H1 (cell line): ENCODE measurements at regions not wholly inside any gene's neighbourhood (a gene's known extent, or its start where the extent isn't known, plus 50 kb on each side); places are given as distances from the start of the nearest gene placed in this dataset.
A peak's percentile ranks its signal among the peaks of the same experiment; 100 is the strongest.

Source experiments
- CTCF ChIA-PET: fragments of 300-600 bp; sonication (Branson Sonifier 250); formaldehyde crosslinking; loops from one replicate; lab custom pipeline; 2021; ENCODE audit not compliant: partially characterized antibody; lab: Charles Lee
- POLR2A ChIA-PET: fragments of 300-600 bp; sonication (Branson Sonifier 250); formaldehyde crosslinking; loops from one replicate; lab custom pipeline; 2021; ENCODE audit warnings: inconsistent platforms; ENCODE audit not compliant: partially characterized antibody; lab: Charles Lee
- DNase-seq, 2 experiments: peaks; one replicate each; pipeline versions ENCODE4 v3.0.0 to v3.0.0-alpha.2; 2010 to 2022; ENCODE audit warnings: low spot score in 2 of 2, low read depth in 1 of 2, mixed read lengths in 1 of 2
- FAIRE-seq: peaks from 2 replicates; lab custom pipeline; 2011; peaks lifted over from hg19 to GRCh38; lab: Jason Lieb, UNC
- H2AFZ ChIP-seq: 2 replicates; pipeline ENCODE4 v1.8.1; 2012; ENCODE audit warnings: low read length, inconsistent platforms
- H2AK5ac ChIP-seq: 2 replicates; pipeline ENCODE4 v1.6.1; 2013; ENCODE audit warnings: low read depth, low read length
- H2BK120ac ChIP-seq: replicated peaks from 2 replicates; pipeline ENCODE3; 2013; ENCODE audit warnings: low read depth, low read length, inconsistent platforms
- H2BK12ac ChIP-seq: 2 replicates; pipeline ENCODE4 v1.6.1; 2013; ENCODE audit warnings: low read depth, low read length
- H2BK15ac ChIP-seq: 2 replicates; pipeline ENCODE4 v1.6.1; 2013; ENCODE audit warnings: low read length
- H2BK20ac ChIP-seq: 2 replicates; pipeline ENCODE4 v1.6.1; 2013; ENCODE audit warnings: low read length
- H2BK5ac ChIP-seq: 2 replicates; pipeline ENCODE4 v1.6.1; 2013; ENCODE audit warnings: low read depth, low read length
- H3K14ac ChIP-seq: 2 replicates; pipeline ENCODE4 v1.6.1; 2013; ENCODE audit warnings: inconsistent platforms; ENCODE audit not compliant: insufficient read length
- H3K18ac ChIP-seq: 2 replicates; pipeline ENCODE4 v1.6.1; 2013; ENCODE audit warnings: low read length; ENCODE audit errors: extremely low read depth
- H3K23ac ChIP-seq: 2 replicates; pipeline ENCODE4 v1.6.1; 2013; ENCODE audit warnings: inconsistent platforms; ENCODE audit not compliant: insufficient read length
- H3K23me2 ChIP-seq: 2 replicates; pipeline ENCODE4 v1.6.1; 2013; ENCODE audit warnings: low read depth, low read length
- H3K27ac ChIP-seq: 2 replicates; pipeline ENCODE4 v1.6.1; 2011; ENCODE audit warnings: low read depth, low read length, inconsistent platforms
- H3K27me3 ChIP-seq, 4 experiments: replicated peaks in 1 of 4; 1 replicate in 1 of 4; 2 replicates in 3 of 4; pipeline versions ENCODE4 v1.6.1 to v1.8.1; 2011 to 2013; ENCODE audit warnings: low read length in 3 of 4, mild to moderate bottlenecking in 3 of 4, inconsistent platforms in 2 of 4, mixed read lengths in 2 of 4, moderate library complexity in 1 of 4; ENCODE audit not compliant: control insufficient read depth in 3 of 4, insufficient read depth in 3 of 4; ENCODE audit errors: extremely low read depth in 1 of 4
- H3K36me3 ChIP-seq, 4 experiments: 2 replicates each; pipeline versions ENCODE4 v1.6.1 to v1.8.1; 2011 to 2013; ENCODE audit warnings: mild to moderate bottlenecking in 4 of 4, low read length in 3 of 4, moderate library complexity in 2 of 4, control low read depth in 1 of 4, inconsistent platforms in 1 of 4; ENCODE audit not compliant: insufficient read depth in 4 of 4, control insufficient read depth in 2 of 4
- H3K4ac ChIP-seq: replicated peaks from 2 replicates; pipeline ENCODE3; 2013; ENCODE audit warnings: low read length, low read depth, mixed read lengths, inconsistent platforms; ENCODE audit not compliant: insufficient read length
- H3K4me1 ChIP-seq, 4 experiments: replicated peaks in 1 of 4; 1 replicate in 1 of 4; 2 replicates in 3 of 4; pipeline versions ENCODE4 v1.6.1 to v1.8.1; 2011 to 2013; ENCODE audit warnings: low read length in 3 of 4, inconsistent platforms in 2 of 4, mixed read lengths in 1 of 4; ENCODE audit not compliant: insufficient read depth in 4 of 4, control insufficient read depth in 3 of 4
- H3K4me2 ChIP-seq, 2 experiments: 2 replicates each; pipeline versions ENCODE4 v1.6.1 to v1.8.1; 2011 to 2013; ENCODE audit warnings: low read depth in 2 of 2, low read length in 2 of 2, control low read depth in 1 of 2, inconsistent platforms in 1 of 2, mild to moderate bottlenecking in 1 of 2; ENCODE audit not compliant: insufficient read depth in 1 of 2
- H3K4me3 ChIP-seq, 4 experiments: fragments of 200-600, 300-600 bp in 1 of 4; sonication (generic), shearing (Covaris generic), sonication (Bioruptor Twin) in 1 of 4; 2 replicates each; pipeline versions ENCODE4 v1.5.1 to v1.8.1; 2011 to 2016; ENCODE audit warnings: low read length in 4 of 4, low read depth in 3 of 4, control low read depth in 2 of 4, inconsistent platforms in 2 of 4, mild to moderate bottlenecking in 2 of 4, mixed read lengths in 1 of 4, moderate library complexity in 1 of 4; ENCODE audit not compliant: insufficient read depth in 2 of 4; ENCODE audit errors: extremely low read depth in 1 of 4
- H3K56ac ChIP-seq: replicated peaks from 2 replicates; pipeline ENCODE3; 2013; ENCODE audit warnings: low read depth, mild to moderate bottlenecking, mixed read lengths, low read length, inconsistent platforms; ENCODE audit not compliant: insufficient read length
- H3K79me1 ChIP-seq: 2 replicates; pipeline ENCODE4 v1.6.1; 2013; ENCODE audit warnings: low read depth, low read length, control low read depth
- H3K79me2 ChIP-seq, 2 experiments: 2 replicates each; pipeline versions ENCODE4 v1.6.1 to v1.8.1; 2012 to 2013; ENCODE audit warnings: low read length in 2 of 2, mild to moderate bottlenecking in 2 of 2, inconsistent platforms in 1 of 2; ENCODE audit not compliant: insufficient read depth in 2 of 2, control insufficient read depth in 1 of 2
- H3K9ac ChIP-seq, 4 experiments: replicated peaks in 1 of 4; 1 replicate in 1 of 4; 2 replicates in 3 of 4; pipeline versions ENCODE4 v1.6.1 to v1.8.1; 2011 to 2013; ENCODE audit warnings: low read depth in 3 of 4, low read length in 3 of 4, control low read depth in 2 of 4, mild to moderate bottlenecking in 2 of 4, moderate library complexity in 2 of 4, inconsistent platforms in 1 of 4; ENCODE audit errors: extremely low read depth in 1 of 4
- H3K9me3 ChIP-seq, 2 experiments: 2 replicates each; pipeline versions ENCODE4 v1.6.1 to v1.8.1; 2012 to 2013; ENCODE audit warnings: mild to moderate bottlenecking in 2 of 2, moderate library complexity in 2 of 2, control low read depth in 1 of 2, inconsistent platforms in 1 of 2, low read depth in 1 of 2, low read length in 1 of 2, mixed read lengths in 1 of 2; ENCODE audit not compliant: insufficient read depth in 2 of 2
- H4K20me1 ChIP-seq, 2 experiments: replicated peaks in 1 of 2; 2 replicates each; pipeline versions ENCODE3 to v1.8.1; 2011 to 2013; ENCODE audit warnings: inconsistent platforms in 2 of 2, low read length in 2 of 2, mild to moderate bottlenecking in 1 of 2; ENCODE audit not compliant: insufficient read depth in 2 of 2, control insufficient read depth in 1 of 2
- H4K5ac ChIP-seq: 2 replicates; pipeline ENCODE4 v1.6.1; 2013; ENCODE audit warnings: low read length, low read depth, mixed read lengths, inconsistent platforms; ENCODE audit not compliant: insufficient read length
- H4K8ac ChIP-seq: 2 replicates; pipeline ENCODE4 v1.8.0; 2013; ENCODE audit warnings: mild to moderate bottlenecking, moderate library complexity, low read length, inconsistent platforms; ENCODE audit not compliant: insufficient read depth; ENCODE audit errors: extremely low read depth
- H4K91ac ChIP-seq: replicated peaks from 2 replicates; pipeline ENCODE3; 2013; ENCODE audit warnings: low read length, mixed read lengths, inconsistent platforms; ENCODE audit not compliant: insufficient read length
- ASH2L ChIP-seq: fragments of 200-600, 300-600 bp; sonication (generic); IDR thresholded peaks from one replicate; pipeline ENCODE4 v1.7.1; 2017; ENCODE audit warnings: low read length
- EP300 ChIP-seq, 2 experiments: IDR thresholded peaks; 1 replicate in 1 of 2; 2 replicates in 1 of 2; pipeline ENCODE4 v1.6.1; 2011 to 2012; ENCODE audit warnings: low read depth in 2 of 2, low read length in 2 of 2, mild to moderate bottlenecking in 2 of 2, borderline replicate concordance in 1 of 2, inconsistent platforms in 1 of 2, moderate library complexity in 1 of 2
- EZH2 ChIP-seq: fragments of 200-600 bp; sonication (generic); IDR thresholded peaks from 2 replicates; pipeline ENCODE4 v1.7.1; 2012; ENCODE audit warnings: low read depth, mild to moderate bottlenecking, moderate library complexity, low read length, inconsistent platforms; ENCODE audit not compliant: severe bottlenecking
- GTF2F1 ChIP-seq: IDR thresholded peaks from 2 replicates; pipeline ENCODE4 v1.6.1; 2012; ENCODE audit warnings: low read depth, low read length, improper control_type of control experiment, borderline replicate concordance
- JUN ChIP-seq: IDR thresholded peaks from 2 replicates; pipeline ENCODE4 v1.6.1; 2011; ENCODE audit warnings: low read depth, mild to moderate bottlenecking, improper control_type of control experiment, low read length
- SP2 ChIP-seq: IDR thresholded peaks from 2 replicates; pipeline ENCODE4 v1.6.1; 2012; ENCODE audit warnings: mild to moderate bottlenecking, low read length, inconsistent platforms
- SP4 ChIP-seq: IDR thresholded peaks from 2 replicates; pipeline ENCODE4 v1.6.1; 2012; ENCODE audit warnings: low read length, inconsistent platforms
- TAF1 ChIP-seq: IDR thresholded peaks from 2 replicates; pipeline ENCODE4 v1.6.1; 2011; ENCODE audit warnings: mild to moderate bottlenecking, low read depth, low read length
- WGBS, 2 experiments: shearing (Covaris generic) in 1 of 2; methylation state at CpG; one replicate each; pipeline versions ENCODE4 v1.1.6 to v1.1.7; 2013 to 2015; ENCODE audit warnings: low lambda C conversion rate in 2 of 2, mixed read lengths in 2 of 2, inconsistent platforms in 1 of 2, low coverage in 1 of 2, missing lambda C conversion rate in 1 of 2; ENCODE audit not compliant: insufficient replicate concordance in 2 of 2, insufficient coverage in 1 of 2, insufficient read length in 1 of 2; ENCODE audit errors: extremely low coverage in 1 of 2, missing lambda C conversion rate in 1 of 2; 5-methylcytosine and 5-hydroxymethylcytosine counted together
- TF ChIP-seq, protein P1 (sequence below): IDR thresholded peaks from 2 replicates; pipeline ENCODE4 v1.6.1; 2012; ENCODE audit warnings: inconsistent platforms

DNA sequence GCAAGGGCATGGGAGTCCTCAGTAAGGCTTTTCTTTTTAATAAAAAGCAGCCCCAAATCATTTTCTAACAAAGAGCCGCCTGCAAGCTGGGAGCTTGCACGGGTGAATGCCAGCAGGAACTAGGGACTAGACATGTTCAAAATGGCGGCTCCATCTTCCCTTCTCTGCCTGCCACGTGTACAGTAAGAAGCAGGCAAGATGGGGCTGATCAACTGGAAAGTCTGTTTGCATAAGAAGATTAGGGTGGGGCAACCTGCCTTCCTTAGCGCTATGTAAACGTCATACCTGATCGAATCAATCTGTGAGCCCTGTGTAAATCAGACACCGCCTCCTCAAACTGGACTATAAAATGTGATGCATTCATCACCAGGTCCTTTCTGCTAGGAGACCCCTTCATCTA is 299.4 kb upstream of the SOX4 start:
- no peak overlapping the region for H3K4me3 ChIP-seq
- no peak overlapping the region for H2BK5ac ChIP-seq
- ChIA-PET POLR2A (no interaction called here), CTCF (interaction anchor here (0.6 kb wide), 1 partner anchor 1051 kb away, joined by 3 read pairs; no protein-coding TSS in a partner anchor)
- H3K4me1 ChIP-seq: no peaks in the 10 kb centered on the region
- H3K9me3 ChIP-seq: no peaks in the 10 kb centered on the region
- H4K8ac ChIP-seq: no peak overlapping the region
- H3K4ac ChIP-seq: no peak overlapping the region
- no peak overlapping the region for H2BK20ac ChIP-seq
- 0 out of 2 replicates have a peak overlapping the region, but pooled peaks have one; percentile 6 for H2AFZ ChIP-seq
- DNase-seq: no peak
- no peaks in the 10 kb centered on the region for H3K27me3 ChIP-seq
- no peak overlapping the region for H3K23ac ChIP-seq
- H3K23me2 ChIP-seq: no peaks in the 10 kb centered on the region; the same call in 1 of the 2 replicates
- H3K18ac ChIP-seq: no peak overlapping the region
- H2BK120ac ChIP-seq: no peak overlapping the region
- TF ChIP-seq SP2: no peak
- no peak for TF ChIP-seq ASH2L
- TF ChIP-seq JUN: no peak
- no peak for TF ChIP-seq EZH2
- TF ChIP-seq, protein P1, sequence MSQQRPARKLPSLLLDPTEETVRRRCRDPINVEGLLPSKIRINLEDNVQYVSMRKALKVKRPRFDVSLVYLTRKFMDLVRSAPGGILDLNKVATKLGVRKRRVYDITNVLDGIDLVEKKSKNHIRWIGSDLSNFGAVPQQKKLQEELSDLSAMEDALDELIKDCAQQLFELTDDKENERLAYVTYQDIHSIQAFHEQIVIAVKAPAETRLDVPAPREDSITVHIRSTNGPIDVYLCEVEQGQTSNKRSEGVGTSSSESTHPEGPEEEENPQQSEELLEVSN: no peak
- TF ChIP-seq SP4: no peak
- no peak for TF ChIP-seq GTF2F1
- no peak for TF ChIP-seq TAF1
- TF ChIP-seq EP300 (IDR thresholded peaks at IDR 0.05; ENCODE audit: borderline replicate concordance in 1 of 2, low read depth in 2 of 2, low read length in 2 of 2): no peak
- FAIRE-seq: no peak
- no peak overlapping the region for H4K5ac ChIP-seq
- H3K79me2 ChIP-seq: no peaks in the 10 kb centered on the region
- no peaks in the 10 kb centered on the region for H3K79me1 ChIP-seq
- H3K14ac ChIP-seq: no peak overlapping the region
- peaks cover 0 to 1% of the 10 kb centered on the region in 2 experiments for H4K20me1 ChIP-seq
- H3K9ac ChIP-seq: no peak overlapping the region
- H3K4me2 ChIP-seq: no peak overlapping the region
- H2BK12ac ChIP-seq: no peak overlapping the region
- H4K91ac ChIP-seq: no peak overlapping the region
- H2AK5ac ChIP-seq: no peak overlapping the region
- no peak overlapping the region for H3K27ac ChIP-seq
- WGBS, 2 experiments: 93% methylated on average over 8 of the region's 8 CpGs; no CpG with 5 or more reads in 1 of the 2 experiments
- H3K56ac ChIP-seq: no peak overlapping the region
- no peak overlapping the region for H2BK15ac ChIP-seq
- no peaks in the 10 kb centered on the region for H3K36me3 ChIP-seq
